K562 (cell line): ENCODE measurements at regions not wholly inside any gene's neighbourhood (a gene's known extent, or its start where the extent isn't known, plus 50 kb on each side); places are given as distances from the start of the nearest gene placed in this dataset.

Experiments
- ATAC-seq: fragments of 200-7000 bp; cut with Tn5 transposase; 3 replicates; pipeline ENCODE4 v1.9.1; 2020; ENCODE audit warnings: moderate library complexity
- BruUV-seq: library from RNA; stranded (reverse); fragments of 400-500 nt; replicated peaks from 2 replicates; lab custom pipeline; 2021; lab: Mats Ljungman, UMichigan
- CTCF ChIA-PET: fragments of 300-600 bp; formaldehyde crosslinking; extraction: SDS; loops from one replicate; lab custom pipeline; 2021; ENCODE audit warnings: low intra/inter-chr PET ratio; lab: Yijun Ruan, JAX
- POLR2A ChIA-PET: fragments of 300-600, 350-650 bp; sonication (Branson Sonifier 250); formaldehyde crosslinking; extraction: SDS; loops from one replicate; lab custom pipeline; 2021; ENCODE audit warnings: antibody characterized with exemption, inconsistent platforms; lab: Yijun Ruan, JAX
- DNase-seq, 4 experiments: peaks; one replicate each; pipeline versions ENCODE4 v3.0.0 to v3.0.0-alpha.2; 2011 to 2018; ENCODE audit warnings: low spot score in 3 of 4, mixed read lengths in 3 of 4; ENCODE audit errors: extremely low read depth in 1 of 4
- FAIRE-seq: peaks from 2 replicates; lab custom pipeline; 2011; peaks lifted over from hg19 to GRCh38; lab: Jason Lieb, UNC
- H2AFZ ChIP-seq: 2 replicates; pipeline ENCODE4 v1.6.0; 2011; ENCODE audit warnings: low read depth, low read length, control low read depth, inconsistent platforms
- H3K27ac ChIP-seq: fragments of 200-600 bp; 3 replicates; pipeline ENCODE4 v1.8.0; 2011; ENCODE audit warnings: low read depth, mild to moderate bottlenecking, control low read depth, inconsistent platforms, low read length, moderate library complexity, mixed read lengths; ENCODE audit errors: extremely low read depth
- H3K27me3 ChIP-seq, 2 experiments: fragments of 300-600 bp in 1 of 2; 2 replicates in 1 of 2; 3 replicates in 1 of 2; pipeline versions ENCODE4 v1.6.0 to v1.8.0; 2011; ENCODE audit warnings: inconsistent platforms in 2 of 2, low read length in 2 of 2, mild to moderate bottlenecking in 1 of 2, mixed read lengths in 1 of 2, moderate library complexity in 1 of 2; ENCODE audit not compliant: control insufficient read depth in 2 of 2, insufficient read depth in 2 of 2
- H3K36me3 ChIP-seq: fragments of 300-600 bp; 3 replicates; pipeline ENCODE4 v1.8.0; 2011; ENCODE audit warnings: mild to moderate bottlenecking, low read length, inconsistent platforms; ENCODE audit not compliant: control insufficient read depth, insufficient read depth
- H3K4me1 ChIP-seq, 2 experiments: fragments of 200-600 bp in 1 of 2; replicated peaks in 1 of 2; 2 replicates in 1 of 2; 3 replicates in 1 of 2; pipeline versions ENCODE4 v1.5.1 to v1.8.0; 2011; ENCODE audit warnings: inconsistent platforms in 2 of 2, low read length in 2 of 2, mild to moderate bottlenecking in 1 of 2, mixed read lengths in 1 of 2, moderate library complexity in 1 of 2; ENCODE audit not compliant: control insufficient read depth in 2 of 2, insufficient read depth in 2 of 2
- H3K4me2 ChIP-seq: 2 replicates; pipeline ENCODE4 v1.6.1; 2011; ENCODE audit warnings: low read length, control low read depth, inconsistent platforms, mixed read lengths; ENCODE audit not compliant: insufficient read depth
- H3K4me3 ChIP-seq: fragments of 200-600 bp; sonication (generic), shearing (Covaris generic); 2 replicates; pipeline ENCODE4 v1.5.1; 2016; ENCODE audit warnings: control low read depth, inconsistent platforms
- H3K79me2 ChIP-seq: fragments of 200-600 bp; 3 replicates; pipeline ENCODE4 v1.8.0; 2011; ENCODE audit warnings: low read length, inconsistent platforms; ENCODE audit not compliant: control insufficient read depth, insufficient read depth
- H3K9ac ChIP-seq, 2 experiments: 2 replicates each; pipeline versions ENCODE4 v1.6.0 to v1.6.1; 2011; ENCODE audit warnings: low read depth in 2 of 2, low read length in 2 of 2, control low read depth in 1 of 2, inconsistent platforms in 1 of 2, mild to moderate bottlenecking in 1 of 2, mixed read lengths in 1 of 2; ENCODE audit not compliant: insufficient read depth in 1 of 2
- H3K9me1 ChIP-seq: one replicate; pipeline ENCODE4 v1.6.0; 2011; ENCODE audit warnings: inconsistent platforms, mild to moderate bottlenecking, low read length, moderate library complexity; ENCODE audit not compliant: control insufficient read depth, insufficient read depth
- H3K9me3 ChIP-seq: replicated peaks from 2 replicates; pipeline ENCODE4 v1.5.1; 2011; ENCODE audit warnings: low read depth, low read length, inconsistent platforms; ENCODE audit not compliant: control insufficient read depth, insufficient read depth
- H4K20me1 ChIP-seq: replicated peaks from 2 replicates; pipeline ENCODE4 v1.6.1; 2011; ENCODE audit warnings: low read length, inconsistent platforms, mixed read lengths; ENCODE audit not compliant: control insufficient read depth, insufficient read depth
- HMG20A ChIP-seq: fragments of 450-650 bp; formaldehyde crosslinking; conservative IDR thresholded peaks from 2 replicates; pipeline ENCODE4 v1.4.0; 2020; ENCODE audit warnings: mild to moderate bottlenecking, mixed read lengths
- KLF1 ChIP-seq: fragments of 450-650 bp; IDR thresholded peaks from 2 replicates; pipeline ENCODE4 v1.6.1; 2016; ENCODE audit warnings: missing genetic modification characterization, missing compliant biosample characterization
- MAZ ChIP-seq, 2 experiments: fragments of 450-650 bp in 1 of 2; sonication (generic) in 1 of 2; formaldehyde crosslinking; IDR thresholded peaks in 1 of 2; conservative IDR thresholded peaks in 1 of 2; 2 replicates each; pipeline versions ENCODE4 v1.4.0 to v1.5.0; 2020; ENCODE audit warnings: mild to moderate bottlenecking in 1 of 2, missing genetic modification reagents in 1 of 2
- MTA2 ChIP-seq: fragments of 450-650 bp; IDR thresholded peaks from 2 replicates; pipeline ENCODE4 v1.6.1; 2016; ENCODE audit warnings: low read depth
- REST ChIP-seq, 2 experiments: fragments of 450-650 bp; formaldehyde crosslinking in 1 of 2; IDR thresholded peaks; 2 replicates each; pipeline versions ENCODE4 v1.4.0 to v1.6.1; 2014 to 2020; ENCODE audit warnings: mild to moderate bottlenecking in 2 of 2, borderline replicate concordance in 1 of 2, low read depth in 1 of 2
- U2AF1 ChIP-seq: fragments of 200-400 bp; formaldehyde crosslinking; optimal IDR thresholded peaks from 2 replicates; pipeline ENCODE3; 2017; ENCODE audit warnings: mild to moderate bottlenecking, low read depth, low read length, moderate library complexity
- ZFPM2 ChIP-seq: fragments of 250-450 bp; sonication (Bioruptor Pico); IDR thresholded peaks from 2 replicates; pipeline ENCODE4 v1.5.1; 2022; ENCODE audit warnings: mild to moderate bottlenecking
- ZNF224 ChIP-seq: sonication (generic); formaldehyde crosslinking; IDR thresholded peaks from 2 replicates; pipeline ENCODE4 v1.8.0; 2022; ENCODE audit warnings: mild to moderate bottlenecking, missing genetic modification reagents
- WGBS: fragments of 100-300 bp; shearing (Covaris generic); methylation state at CpG from one replicate; pipeline ENCODE4 v1.1.6; 2016; ENCODE audit warnings: low coverage, mixed read lengths; ENCODE audit not compliant: insufficient coverage; ENCODE audit errors: missing lambda C conversion rate; 5-methylcytosine and 5-hydroxymethylcytosine counted together
- in situ Hi-C: fragments of 300-500 bp; cut with MboI; formaldehyde crosslinking; loops from 4 replicates; pipeline ENCODE4 v1.15.0; 2018; ENCODE audit warnings: inconsistent platforms, mixed read lengths
- intact Hi-C: fragments of 100-400 bp; cut with micrococcal nuclease; formaldehyde crosslinking; loops from 2 replicates; pipeline ENCODE4 v1.14.2; 2022
- TF ChIP-seq, protein P1 (sequence below): fragments of 250-450 bp; sonication (Bioruptor Pico); IDR thresholded peaks from 2 replicates; pipeline ENCODE4 v1.8.0; 2022; ENCODE audit warnings: inconsistent platforms
- TF ChIP-seq, protein P2 (sequence below): sonication (generic); formaldehyde crosslinking; IDR thresholded peaks from 2 replicates; pipeline ENCODE4 v1.8.0; 2022; ENCODE audit warnings: missing genetic modification reagents, mild to moderate bottlenecking, borderline replicate concordance

- TF ChIP-seq REST (IDR thresholded peaks at IDR 0.05; ENCODE audit: borderline replicate concordance) (no peak), REST (CRISPR knock-in tag; IDR thresholded peaks at IDR 0.05; ENCODE audit: low read depth) (no peak)
Observed at GRCh38 chr16:87096746-87097333, 220.4 kb downstream of the C16orf95 start (continued).

DNA sequence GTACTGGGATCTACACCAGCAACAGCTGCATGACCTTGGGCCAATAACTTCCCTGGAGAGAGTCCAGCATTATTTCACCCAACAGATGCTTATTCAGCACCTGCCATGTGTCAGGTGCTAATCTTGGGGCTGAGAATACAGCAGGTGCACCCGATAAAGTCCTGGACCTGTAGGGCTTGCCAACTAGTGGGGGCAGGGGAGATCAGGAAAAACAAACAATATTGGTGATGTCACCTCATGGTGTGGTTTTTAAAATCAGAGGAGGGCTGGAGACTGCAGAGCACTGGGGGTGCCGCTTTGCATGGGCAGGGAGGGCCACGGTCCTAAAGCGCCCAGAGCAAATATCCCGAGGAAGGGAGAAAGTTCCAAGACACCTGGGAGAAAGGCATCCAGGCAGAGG, 218.8 kb downstream of the C16orf95 start:
- Histone ChIP-seq H3K4me1 (no peaks in the 10 kb centered on the region), H3K4me3 (no peak overlapping the region), H3K9me1 (peaks cover 3% of the 10 kb centered on the region), H3K4me2 (no peak overlapping the region), H3K36me3 (no peaks in the 10 kb centered on the region), H3K27ac (no peak overlapping the region), H3K9ac (no peak overlapping the region), H4K20me1 (peaks cover 4% of the 10 kb centered on the region; the same call in 1 of the 2 replicates), H3K27me3 (peaks cover 12 to 59% of the 10 kb centered on the region in 2 experiments; a peak in 4 of 5 replicates), H2AFZ (no peak overlapping the region), H3K9me3 (no peaks in the 10 kb centered on the region), H3K79me2 (no peaks in the 10 kb centered on the region)
- ChIA-PET CTCF (no interaction called here), POLR2A (interaction anchor here (0.6 kb wide), 1 partner anchor 27 kb away, joined by 4 read pairs; no protein-coding TSS in a partner anchor)
- intact Hi-C loops (no loop called here), in situ Hi-C loops (no loop called here)
- FAIRE-seq (no peak), DNase-seq (no peak), ATAC-seq (no peak)
- no TSS peak for BruUV-seq
- WGBS: 3% methylated on average over 5 of the region's 5 CpGs
- TF ChIP-seq MTA2: no peak
- TF ChIP-seq ZFPM2 (CRISPR knock-in tag): no peak
- no peak for TF ChIP-seq HMG20A
- TF ChIP-seq U2AF1: no peak
- TF ChIP-seq MAZ (CRISPR knock-in tag; conservative IDR thresholded peaks at IDR 0.05 in 1 of 2, IDR thresholded peaks at IDR 0.05 in 1 of 2): no peak
- TF ChIP-seq, protein P1, sequence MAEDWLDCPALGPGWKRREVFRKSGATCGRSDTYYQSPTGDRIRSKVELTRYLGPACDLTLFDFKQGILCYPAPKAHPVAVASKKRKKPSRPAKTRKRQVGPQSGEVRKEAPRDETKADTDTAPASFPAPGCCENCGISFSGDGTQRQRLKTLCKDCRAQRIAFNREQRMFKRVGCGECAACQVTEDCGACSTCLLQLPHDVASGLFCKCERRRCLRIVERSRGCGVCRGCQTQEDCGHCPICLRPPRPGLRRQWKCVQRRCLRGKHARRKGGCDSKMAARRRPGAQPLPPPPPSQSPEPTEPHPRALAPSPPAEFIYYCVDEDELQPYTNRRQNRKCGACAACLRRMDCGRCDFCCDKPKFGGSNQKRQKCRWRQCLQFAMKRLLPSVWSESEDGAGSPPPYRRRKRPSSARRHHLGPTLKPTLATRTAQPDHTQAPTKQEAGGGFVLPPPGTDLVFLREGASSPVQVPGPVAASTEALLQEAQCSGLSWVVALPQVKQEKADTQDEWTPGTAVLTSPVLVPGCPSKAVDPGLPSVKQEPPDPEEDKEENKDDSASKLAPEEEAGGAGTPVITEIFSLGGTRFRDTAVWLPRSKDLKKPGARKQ (CRISPR knock-in tag): no peak
- no peak for TF ChIP-seq ZNF224
- TF ChIP-seq, protein P2, sequence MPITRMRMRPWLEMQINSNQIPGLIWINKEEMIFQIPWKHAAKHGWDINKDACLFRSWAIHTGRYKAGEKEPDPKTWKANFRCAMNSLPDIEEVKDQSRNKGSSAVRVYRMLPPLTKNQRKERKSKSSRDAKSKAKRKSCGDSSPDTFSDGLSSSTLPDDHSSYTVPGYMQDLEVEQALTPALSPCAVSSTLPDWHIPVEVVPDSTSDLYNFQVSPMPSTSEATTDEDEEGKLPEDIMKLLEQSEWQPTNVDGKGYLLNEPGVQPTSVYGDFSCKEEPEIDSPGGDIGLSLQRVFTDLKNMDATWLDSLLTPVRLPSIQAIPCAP (CRISPR knock-in tag): no peak
- no peak for TF ChIP-seq KLF1 (tag)
